NCI-H2227 (cell line): ENCODE measurements at regions not wholly inside any gene's neighbourhood (a gene's known extent, or its start where the extent isn't known, plus 50 kb on each side); places are given as distances from the start of the nearest gene placed in this dataset.
"Not testable (repeated sequence)": the region's sequence is repeated elsewhere in the genome, so short reads cannot be mapped to it uniquely, and the experiment has no call there.

Experiments
- DNase-seq: peaks from one replicate; lab custom pipeline; 2025; ENCODE audit not compliant: unreplicated experiment; lab: John Stamatoyannopoulos, UW

GRCh38 chrX:40885989-40886388 is 150.6 kb upstream of the MED14 start:
- no peak for DNase-seq

- no peak for DNase-seq
Observed at GRCh38 chrX:40887476-40887875, 152.1 kb upstream of the MED14 start.

GRCh38 chrX:40891798-40892197 is 156.5 kb upstream of the MED14 start:
- DNase-seq = no peak

DNA sequence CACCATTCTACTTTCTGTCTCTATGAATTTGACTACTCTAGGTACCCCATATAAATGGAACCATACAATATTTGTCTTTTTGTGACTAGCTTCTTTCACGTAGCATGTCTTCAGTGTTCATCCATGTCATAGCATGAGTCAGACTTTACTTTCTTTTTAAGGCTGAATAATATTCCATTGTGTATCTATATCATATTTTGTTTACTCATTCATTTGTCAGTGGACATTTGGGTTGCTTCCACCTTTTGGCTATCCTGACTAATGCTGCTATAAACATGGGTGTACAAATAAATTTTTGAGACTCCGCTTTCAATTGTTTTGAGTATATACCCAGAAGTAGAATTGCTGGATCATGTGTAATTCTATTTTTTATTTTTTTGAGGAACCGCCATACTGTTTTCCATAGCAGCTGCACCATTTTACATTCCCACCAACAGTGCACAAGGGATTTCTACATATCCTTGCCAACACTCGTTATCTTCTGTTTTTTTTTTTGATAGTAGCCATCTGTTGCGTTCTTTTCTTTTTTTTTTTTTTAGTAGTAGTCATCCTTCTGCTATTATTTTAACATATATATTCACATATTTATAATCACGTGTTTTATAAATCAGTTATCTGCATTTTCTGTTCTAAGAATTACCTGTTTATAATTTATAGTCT is 158.0 kb upstream of the MED14 start:
- DNase-seq = no peak

DNA sequence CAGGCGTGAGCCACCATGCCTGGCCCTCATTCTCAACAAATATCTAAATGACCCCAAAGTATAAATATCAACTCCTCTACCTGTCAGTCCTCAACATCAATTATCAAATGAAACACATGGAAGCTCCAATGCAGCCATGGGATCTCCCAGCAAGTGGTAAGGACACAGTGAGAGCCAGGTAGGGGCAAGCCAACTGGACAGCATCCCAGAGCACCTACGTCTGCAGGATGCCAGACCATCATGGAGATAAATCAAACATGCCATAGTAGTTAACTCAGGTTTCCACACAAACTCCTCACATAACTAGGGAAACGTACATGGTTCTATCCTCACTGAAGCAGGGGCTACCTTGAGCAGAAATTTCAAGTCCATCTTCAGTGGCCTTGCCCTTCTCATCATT is 159.9 kb upstream of the MED14 start:
- no peak for DNase-seq

- DNase-seq = peak; percentile 70
Observed at GRCh38 chrX:40897718-40898270, 162.5 kb upstream of the MED14 start.

GRCh38 chrX:40904739-40905138 is 169.4 kb upstream of the MED14 start:
- not testable (repeated sequence) for DNase-seq

DNA sequence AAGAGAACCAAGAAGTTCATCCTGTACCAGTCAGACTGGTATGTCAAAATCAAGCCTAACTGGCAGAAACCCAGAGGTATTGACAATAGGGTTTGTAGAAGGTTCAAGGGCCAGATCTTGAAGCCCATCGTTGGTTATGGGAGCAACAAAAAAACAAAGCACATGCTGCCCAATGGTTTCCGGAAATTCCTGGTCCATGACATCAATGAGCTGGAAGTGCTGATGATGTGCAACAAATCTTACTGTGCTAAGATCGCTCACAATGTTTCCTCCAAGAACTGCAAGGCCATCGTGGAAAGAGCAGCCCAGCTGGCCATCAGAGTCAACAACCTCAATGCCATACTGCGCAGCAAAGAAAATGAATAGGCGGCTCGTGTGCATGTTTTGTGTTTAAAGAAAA is 172.7 kb upstream of the MED14 start:
- no peak for DNase-seq

DNA sequence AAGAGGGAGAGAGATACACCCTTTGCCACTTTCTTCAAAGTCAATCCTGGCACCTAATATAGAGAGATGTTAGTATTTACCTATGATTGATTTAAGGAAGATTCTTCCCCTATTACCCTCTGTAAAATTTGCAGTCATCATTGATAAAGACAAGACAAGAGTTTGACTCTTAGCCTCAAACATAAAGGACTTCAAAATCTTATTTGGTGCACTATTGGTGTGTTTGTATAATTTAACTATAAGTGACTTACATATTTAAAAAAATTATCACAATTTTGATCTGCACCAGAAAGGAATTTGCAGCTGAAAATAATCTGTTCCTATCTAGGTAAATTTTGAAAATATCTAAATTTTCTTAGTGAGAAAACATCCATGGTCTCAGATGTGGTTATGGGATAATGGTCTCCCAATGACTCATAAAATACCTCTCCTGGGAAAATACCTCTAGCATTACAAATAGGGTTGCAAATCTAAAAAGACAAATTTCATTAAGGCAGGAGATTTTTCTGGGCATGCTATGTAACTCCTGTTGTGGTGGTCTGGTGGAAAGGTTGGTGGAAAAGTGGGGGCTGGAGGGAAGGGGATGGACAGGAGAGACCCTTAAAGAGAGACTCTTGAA is 173.6 kb upstream of the MED14 start:
- no peak for DNase-seq

DNA sequence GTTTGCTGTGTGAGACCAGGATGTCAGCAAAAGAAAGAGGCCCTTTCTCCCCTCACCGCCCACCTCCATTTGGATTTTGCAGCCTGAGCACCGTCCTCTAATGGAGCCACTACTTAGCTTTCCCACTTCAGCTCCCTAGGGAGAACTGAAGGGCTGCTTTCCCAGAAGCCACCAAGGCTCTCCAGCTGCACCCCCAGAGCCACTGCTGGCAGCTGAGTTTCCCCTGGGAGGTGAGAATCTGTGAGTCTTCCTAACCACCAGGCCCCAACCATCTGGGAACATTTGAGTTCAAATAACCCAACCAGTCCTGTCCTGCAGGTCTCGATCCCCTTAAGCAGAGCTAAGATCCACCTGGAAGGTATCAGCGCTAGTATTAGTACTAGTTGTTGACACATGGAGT is 173.1 kb upstream of the USP9X start:
- DNase-seq = peak; percentile 27

- peak; percentile 27 for DNase-seq
Observed at GRCh38 chrX:40912576-40912975, 172.7 kb upstream of the USP9X start.

- DNase-seq = no peak
Observed at GRCh38 chrX:40920351-40920750, 164.9 kb upstream of the USP9X start.

DNA sequence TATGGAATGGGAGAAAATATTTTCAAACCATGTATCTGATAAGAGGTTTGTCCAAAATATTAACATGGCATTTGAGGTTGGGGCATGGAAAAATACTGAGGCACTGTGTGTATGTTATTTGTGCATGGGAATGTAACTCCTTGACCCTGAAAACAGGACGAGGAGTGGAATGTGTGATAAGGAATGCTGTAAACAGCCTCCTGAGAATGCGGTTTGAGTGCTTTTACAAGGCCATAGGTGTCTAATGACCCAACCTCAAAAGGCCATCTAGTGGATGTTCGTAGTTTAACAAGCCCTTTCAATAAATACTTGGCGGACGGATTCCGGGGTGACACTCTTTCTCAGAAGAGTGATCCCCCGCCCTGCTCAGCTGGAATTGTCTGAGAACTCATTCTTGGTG is 162.9 kb upstream of the USP9X start:
- no peak for DNase-seq

- DNase-seq = not testable (repeated sequence)
Observed at GRCh38 chrX:40926739-40927427, 158.4 kb upstream of the USP9X start.

- no peak for DNase-seq
Observed at GRCh38 chrX:40928076-40928475, 157.2 kb upstream of the USP9X start.

DNA sequence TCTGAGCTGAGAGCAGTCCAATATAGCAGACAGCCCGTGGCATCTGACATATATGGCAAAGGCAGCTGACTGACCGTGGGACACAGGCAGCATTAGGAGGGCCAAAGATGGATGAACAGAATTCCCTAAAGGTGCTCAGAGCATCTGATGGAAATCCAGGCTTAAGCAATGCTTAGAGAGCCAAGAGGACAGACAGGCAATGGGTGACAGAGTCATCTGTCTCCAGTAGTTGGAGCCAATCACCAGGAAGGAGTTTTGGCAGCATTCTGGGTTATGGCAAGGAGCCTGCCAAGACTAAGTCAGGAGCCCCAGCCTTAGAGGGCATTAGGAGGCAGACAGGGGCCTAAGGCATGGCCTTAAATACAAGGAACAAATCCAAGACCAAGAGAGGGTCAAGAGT is 153.3 kb upstream of the USP9X start:
- DNase-seq = no peak

DNA sequence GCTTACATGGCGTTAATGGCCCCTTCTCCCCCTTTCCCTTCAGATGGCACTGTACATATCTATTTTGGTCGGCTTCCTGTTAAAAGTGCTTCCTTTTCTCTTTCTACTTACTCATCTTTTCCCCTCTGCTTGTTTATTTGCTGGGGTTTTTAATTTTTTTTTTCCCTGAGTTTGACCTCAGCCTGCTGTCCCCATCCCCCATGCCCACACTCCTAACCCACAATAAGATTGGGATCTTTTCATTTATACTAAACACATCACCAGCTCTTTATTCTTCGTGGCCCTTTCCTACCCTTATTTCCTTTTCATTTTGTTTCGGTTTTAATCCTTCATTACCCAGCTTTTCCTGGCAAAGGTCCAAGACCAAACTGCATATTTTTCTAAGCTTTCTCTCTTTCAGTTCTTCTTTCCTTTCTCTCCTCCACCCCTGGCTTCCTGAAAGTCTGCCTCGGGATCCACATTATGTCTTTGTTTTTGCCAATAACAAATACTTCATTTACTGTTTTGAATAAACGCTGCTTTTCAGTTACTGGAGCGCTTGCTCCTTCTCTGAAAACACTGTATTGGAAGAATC is 152.0 kb upstream of the USP9X start:
- DNase-seq = no peak

DNA sequence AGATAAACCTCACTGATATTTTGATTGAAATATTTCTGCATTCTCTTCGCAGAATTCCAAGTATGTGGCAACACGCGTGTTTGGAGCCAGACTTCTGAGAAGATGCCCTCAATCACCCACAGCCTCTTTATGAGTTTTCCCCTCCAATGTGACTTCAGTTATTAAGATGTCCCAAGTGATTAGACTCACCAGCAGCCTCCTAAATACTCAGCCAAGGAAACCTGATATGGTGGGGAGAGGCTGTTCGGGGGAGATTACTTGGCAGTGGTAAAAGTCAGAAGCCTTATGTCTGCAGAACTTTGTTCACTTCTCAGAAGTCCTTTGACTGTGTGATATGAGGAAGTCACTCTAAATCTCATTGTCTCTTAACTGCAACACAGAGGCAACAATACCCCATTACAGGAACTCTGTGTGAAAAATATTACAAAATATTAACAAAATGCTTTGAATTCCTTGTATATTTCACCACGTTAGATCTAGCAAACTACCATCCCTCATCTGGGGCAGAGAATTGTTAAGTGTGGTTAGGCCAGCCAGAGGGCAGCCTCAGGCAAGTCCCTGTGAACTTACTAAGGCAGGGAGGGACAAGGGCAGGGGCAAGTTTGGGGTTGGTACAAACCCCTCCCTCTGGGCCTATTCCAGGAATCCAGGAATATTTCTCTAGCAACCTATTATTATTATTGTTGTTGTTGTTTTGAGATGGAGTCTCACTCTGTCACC is 151.4 kb upstream of the USP9X start:
- peak; percentile 5 for DNase-seq

GRCh38 chrX:40936827-40937226 is 148.4 kb upstream of the USP9X start:
- DNase-seq = no peak

DNA sequence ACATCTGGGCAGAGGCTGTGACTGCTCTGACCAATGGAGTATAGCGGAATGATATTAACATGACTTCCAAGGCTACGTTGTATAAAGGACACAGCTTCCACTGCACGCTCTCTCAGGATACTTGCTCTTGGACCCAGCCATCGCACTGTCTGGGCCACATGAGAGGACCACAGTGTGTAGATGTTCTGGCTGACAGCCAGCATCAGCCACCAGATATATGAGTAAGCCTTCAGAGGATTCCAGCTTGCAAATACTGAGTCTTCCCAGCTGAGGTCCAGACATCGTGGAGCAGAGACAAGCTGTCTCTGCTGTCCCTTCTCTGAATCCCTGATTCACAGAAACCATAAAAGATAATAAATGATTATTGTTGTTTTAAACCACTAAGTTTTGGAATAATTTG is 146.8 kb upstream of the USP9X start:
- no peak for DNase-seq

- no peak for DNase-seq
Observed at GRCh38 chrX:40943093-40943641, 142.1 kb upstream of the USP9X start.
